ENCODE measurements at regions not wholly inside any gene's neighbourhood (a gene's known extent, or its start where the extent isn't known, plus 50 kb on each side); places are given as distances from the start of the nearest gene placed in this dataset.
"Not testable (repeated sequence)": the region's sequence is repeated elsewhere in the genome, so short reads cannot be mapped to it uniquely, and the experiment has no call there.

DNA sequence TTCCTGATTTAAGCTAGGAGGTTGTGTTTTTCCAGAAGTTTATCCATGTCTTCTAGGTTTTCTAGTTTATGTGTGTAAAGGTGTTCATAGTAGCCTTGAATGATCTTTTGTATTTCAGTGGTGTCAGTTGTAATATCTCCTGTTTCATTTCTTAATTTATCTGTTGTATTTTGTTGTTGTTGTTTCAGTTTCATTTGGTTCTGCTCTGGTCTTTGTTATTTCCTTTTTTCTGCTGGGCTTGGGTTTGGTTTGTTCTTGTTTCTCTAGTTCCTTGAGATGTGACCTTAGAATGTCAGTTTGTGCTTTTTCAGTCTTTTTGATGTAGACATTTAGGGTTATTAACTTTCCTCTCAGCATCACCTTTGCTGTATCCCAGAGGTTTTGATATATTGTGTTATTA, 62.8 kb downstream of the SCP2D1 start:
- not testable (repeated sequence) for DNase-seq

DNA sequence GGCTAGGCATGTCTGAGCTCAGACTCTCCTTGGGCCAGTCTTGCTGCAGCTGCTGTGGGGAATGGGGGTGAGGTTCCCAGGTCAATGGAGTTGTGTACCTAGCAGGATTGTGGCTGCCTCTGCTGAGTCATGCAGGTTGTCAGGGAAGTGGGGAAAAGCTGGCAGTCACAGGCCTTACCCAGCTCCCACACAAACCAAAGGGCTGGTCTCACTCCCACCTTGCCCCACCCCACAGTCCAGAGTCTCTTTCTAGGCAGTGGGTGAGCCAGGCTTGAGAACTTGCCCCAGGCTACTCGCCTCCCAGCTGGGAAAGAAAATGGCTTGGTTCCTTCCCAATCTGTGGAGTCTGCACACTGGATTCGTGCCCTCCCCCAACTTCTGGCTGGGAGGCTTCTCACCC, 65.7 kb downstream of the SCP2D1 start:
- no peak for DNase-seq

DNA sequence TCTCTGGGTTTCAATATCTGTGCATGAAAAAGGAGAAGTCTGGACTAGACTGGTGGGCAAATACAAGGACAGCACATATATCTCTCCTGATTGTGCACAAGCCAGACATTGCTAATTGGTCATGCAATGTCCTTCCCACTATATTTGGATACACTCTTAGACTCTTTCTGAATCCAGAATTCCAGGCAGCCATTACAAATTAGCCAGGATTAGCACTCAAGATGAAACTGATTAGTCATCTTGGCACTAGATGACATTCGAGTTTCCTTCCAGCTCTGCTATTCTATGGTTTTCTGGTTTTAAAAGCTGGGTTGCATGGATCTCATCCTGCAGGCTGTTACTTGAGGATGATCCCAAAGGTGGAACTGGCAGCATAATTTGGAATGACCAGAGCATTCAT, 73.2 kb downstream of the SCP2D1 start:
- no peak for DNase-seq

DNA sequence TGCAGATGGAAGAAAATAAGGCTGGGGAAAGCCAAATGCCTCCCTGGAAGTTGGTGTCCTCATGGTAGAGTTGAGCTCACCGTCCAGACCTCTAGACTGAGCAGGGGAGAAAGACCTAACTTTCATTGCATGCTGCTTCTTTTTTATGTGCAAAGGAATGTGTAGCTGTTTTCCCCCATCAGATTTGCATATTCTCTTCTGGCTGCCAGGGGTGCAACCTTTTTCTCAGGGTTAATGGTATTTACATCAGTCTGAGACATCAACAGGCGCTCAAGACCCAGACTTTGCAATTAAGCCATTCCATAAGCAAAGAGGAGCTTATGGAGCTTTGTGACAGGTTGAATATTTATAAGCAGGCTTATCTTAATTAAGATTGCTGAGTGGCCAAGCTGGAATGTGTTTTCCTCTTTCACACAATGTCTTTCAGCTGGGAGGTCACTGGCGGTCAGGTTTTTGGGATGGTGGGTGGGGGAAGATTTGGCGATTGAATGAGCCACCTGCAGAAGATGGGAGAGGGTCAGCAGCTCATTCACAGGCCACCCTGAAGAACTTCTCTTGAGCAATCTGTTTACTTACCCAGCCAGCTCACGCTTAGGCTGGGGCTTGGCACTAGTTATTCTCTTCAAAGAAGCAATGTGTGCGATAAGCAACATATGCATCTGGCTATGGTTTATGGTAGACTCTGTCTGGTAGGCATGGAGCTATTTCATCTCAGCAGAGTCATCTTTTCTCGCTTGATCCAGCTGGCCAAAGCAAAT, 88.6 kb downstream of the SCP2D1 start:
- no peak for DNase-seq

DNA sequence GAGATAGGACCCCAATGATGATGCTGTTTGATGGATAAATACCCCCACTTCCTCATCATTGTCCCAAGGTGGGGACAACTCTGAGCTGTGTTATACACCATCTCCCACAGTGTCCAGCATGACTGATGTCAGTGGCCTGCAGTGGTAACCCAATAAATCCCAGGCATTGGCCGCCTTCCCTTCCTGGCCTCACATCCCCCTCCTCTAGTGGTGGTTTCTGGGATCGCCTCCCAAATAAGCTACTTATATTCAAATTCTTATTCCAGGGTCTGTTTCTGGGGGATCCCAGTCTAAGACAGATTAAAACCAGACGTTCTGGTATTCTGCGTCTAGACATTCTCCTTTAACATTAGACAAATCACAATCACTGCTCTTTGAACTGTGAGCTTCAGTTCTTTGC, 90.6 kb downstream of the SCP2D1 start:
- DNase-seq, result no peak

DNA sequence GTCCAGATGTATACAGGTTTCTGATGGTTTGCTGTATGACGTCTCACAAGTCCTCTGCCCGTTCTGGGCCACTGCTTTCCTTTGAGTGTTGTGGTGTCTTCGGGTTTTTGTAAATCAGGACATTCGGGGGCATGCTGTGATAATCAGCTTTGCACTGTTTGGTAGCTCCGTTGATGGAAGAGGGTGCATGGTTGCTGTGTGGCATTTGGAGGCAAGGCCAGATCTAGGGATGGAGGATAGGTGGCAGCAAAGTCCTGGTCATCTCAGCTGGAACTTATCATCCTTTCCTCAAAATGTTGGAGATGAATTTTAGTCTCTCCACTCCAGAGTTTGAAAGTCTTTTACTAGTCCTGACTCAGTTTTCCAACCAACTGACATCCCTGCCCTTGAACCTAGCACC, 91.0 kb downstream of the SCP2D1 start:
- no peak for DNase-seq

DNA sequence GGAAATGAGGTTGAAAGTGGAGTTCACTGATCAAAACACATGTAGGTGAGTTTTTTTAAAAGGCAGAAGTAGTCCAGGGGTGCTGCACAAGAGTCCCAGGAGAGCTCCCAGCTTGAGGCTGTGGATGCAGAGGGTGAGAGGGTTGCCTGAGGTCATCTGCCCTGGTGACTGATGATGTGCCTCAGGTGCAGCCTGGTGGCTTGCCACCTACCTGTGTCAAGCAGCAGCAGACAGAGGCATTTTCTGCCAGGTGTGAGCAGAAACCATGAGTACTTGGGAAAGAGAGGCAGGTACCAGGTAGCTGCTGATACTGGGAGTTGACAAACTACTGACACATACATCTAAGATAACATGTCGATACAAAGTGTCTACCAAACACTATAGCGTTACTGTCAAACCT, 92.5 kb downstream of the SCP2D1 start:
- DNase-seq, result no peak

DNA sequence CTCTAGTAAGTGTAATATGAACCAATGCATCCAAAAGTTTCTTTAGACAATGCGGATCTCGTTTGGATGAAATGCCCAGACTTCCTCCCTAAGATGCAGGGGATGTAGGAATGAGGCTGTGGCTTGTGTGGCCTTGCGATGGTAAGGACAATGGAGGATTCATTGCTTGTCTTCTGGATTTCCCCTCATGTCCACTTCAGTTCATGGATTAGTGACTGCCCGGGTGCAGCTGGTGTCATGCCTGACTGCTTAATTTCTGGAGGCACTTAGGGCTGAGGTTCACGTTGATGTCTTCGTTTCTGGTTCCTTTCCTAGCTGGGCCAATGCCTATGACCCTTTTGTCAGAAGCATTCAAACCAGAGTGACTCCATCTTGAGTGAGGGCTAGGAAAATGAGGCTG, 93.8 kb downstream of the SCP2D1 start:
- no peak for DNase-seq

DNA sequence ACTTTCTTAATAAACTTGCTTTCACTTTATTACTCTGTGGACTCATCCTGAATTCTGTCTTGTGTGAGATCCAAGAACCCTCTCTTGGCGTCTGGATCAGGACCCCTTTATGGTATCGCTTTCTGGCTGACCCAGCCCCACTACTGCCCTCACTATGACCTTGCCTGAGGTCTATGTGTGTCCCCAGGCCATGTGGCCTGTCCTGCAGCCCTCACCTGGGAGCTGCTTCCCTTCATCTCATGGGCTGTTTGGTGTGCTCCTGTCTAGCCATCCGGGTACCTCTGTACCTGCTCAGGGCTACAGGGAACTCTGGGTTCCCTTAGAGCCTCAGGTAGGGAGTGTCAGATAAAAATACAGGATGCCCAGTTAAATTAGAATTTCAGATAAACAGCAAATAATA, 94.5 kb downstream of the SCP2D1 start:
- no peak for DNase-seq

DNA sequence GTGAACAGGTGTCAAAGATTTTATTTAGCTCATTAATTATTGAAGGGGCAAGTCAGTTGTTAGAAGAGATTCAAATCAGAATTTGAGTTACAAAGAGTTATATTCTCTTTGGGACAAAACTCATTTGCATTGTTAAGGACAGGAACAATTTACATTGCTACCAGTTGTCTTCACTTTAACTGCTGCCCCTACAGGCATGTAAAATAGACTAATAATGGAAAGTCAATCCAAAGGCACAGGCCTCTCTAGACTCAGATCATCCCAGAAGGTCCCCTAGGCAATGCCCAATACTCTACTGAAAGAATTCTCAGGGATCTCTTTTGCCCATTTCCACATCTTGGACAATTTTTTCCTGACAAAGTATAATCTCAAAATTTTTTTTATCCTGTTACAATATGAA, 95.7 kb downstream of the SCP2D1 start:
- no peak for DNase-seq

DNA sequence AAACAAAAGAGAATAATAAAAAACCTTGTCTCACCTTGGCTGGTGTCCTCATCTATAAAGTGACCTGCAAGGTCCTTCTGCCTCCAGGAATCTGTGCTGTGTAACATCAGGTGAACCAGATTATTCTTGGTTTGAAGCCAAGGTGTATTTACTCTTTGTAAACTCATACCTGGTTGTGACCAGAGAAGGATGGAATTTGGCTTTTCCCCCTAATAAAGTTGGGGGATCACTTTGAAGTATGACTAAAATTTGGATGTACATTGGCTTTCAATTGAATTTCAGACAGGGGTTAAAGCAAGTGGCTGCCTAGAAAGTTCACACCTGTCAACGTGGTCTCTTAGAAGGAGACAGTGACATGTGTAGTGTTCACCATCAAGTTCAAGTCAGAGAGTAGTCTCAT, 100.1 kb downstream of the SCP2D1 start:
- DNase-seq, result no peak

DNA sequence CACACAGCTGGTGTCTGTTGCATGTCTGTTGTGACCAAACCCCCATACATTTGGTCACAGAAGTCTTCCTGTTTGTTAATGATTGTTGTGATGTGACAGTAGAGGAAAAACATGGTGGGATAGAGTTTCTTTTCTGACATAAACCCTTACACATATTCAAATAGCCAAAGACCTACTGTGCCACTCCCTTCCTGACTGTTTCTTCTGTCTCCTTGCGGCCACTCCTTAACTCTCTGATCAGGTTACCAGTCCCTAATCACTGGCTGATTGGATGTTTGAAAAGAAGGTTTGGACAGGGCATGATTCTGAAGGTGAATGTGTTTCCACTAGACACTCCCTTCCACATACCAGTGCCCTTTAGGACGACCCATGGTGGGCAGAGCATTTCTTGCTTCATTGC, 101.2 kb downstream of the SCP2D1 start:
- no peak for DNase-seq

DNA sequence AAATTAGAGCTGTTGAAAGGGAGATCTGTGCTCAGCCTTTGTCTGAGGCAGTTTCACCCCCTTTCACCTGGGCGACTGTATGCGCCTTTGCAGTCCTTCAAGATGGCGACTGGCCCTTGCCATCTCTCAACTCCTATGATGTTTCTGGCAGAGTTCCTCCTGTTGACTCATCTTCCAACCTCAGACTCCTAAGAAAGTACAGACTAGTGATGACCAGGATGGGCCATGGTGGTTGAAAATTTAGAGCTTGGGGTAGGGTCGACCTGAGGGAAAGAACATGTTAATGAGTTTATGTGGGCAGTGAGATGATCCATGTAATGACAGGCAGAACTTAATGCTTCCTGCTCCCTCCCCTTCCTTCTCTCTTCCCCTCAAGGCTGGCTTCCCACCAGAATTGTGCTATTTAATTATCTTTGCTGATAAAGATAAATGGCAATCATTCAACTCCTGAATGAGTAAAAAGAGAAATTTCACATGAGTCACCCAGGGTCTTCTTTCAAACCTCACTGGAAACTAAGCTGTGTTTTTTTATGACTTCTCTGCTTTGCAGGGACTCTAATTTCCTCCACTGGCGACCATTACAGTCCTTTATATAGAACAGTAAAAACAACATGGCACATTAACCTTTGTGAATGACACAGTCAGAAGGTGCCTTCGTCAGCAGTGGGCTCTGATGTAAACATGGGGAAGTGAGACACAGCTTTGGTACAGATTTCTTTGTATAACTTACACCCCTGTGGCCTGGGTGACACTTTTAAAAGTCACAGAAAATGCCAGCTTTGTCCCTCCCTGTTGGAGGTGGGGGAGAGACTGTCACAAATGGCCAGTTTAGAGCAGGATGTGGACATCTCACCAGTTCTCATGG, 103.5 kb downstream of the SCP2D1 start:
- DNase-seq, result no peak

DNA sequence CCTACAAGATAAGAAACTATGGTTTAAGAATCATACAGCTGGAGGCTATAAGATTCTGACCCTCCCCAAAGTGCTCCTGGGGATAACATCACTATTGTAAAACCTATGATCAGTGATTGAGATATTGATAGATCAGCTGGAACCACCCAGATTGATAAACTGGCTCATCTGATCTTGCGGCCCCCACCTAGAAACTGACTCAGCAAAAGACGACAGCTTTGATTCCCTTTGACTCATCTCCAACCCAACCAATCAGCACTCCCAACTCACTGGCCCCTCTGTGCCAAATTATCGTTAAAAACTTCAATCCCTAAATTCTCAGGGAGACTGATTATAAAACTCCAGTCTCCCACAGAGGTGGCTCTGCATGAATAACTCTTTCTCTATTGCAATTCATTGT, 106.4 kb downstream of the SCP2D1 start:
- no peak for DNase-seq

DNA sequence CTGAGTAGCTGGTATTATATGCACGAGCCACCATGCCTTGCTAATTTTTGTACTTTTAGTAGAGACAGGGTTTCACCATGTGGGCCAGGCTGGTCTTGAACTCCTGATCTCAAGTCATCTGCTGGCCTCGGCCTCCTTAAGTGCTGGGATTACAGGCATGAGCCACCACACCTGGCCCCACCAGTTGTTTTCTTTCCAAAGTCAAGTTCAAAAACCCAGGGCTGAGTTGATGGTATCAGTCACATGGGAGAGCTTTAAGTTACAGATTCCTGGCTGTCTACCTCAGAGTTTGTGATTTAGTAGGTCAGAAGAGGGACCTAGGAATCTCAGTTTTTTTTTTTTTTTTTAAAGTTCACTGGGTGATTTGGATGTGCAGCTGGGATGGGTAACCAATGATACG, 107.7 kb downstream of the SCP2D1 start:
- DNase-seq, result no peak

DNA sequence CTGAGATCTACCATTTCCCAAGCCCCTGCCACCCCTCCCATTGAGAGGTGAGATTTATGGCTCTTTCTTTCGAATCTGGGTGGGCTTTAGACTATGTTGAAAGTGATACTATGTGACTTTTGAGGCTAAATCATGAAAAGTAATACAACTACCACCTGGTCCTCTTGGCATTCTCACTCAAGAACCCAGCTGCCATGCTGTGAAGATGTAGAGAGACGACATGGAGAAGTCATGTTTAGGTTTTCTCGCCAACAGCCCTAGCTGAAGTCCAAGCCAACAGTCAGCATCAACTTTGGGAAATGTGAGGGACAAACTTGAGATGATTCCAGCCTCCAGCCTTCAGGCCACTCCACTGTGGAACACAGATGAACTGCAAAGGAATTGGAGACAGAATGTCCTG, 108.7 kb downstream of the SCP2D1 start:
- DNase-seq, result no peak

DNA sequence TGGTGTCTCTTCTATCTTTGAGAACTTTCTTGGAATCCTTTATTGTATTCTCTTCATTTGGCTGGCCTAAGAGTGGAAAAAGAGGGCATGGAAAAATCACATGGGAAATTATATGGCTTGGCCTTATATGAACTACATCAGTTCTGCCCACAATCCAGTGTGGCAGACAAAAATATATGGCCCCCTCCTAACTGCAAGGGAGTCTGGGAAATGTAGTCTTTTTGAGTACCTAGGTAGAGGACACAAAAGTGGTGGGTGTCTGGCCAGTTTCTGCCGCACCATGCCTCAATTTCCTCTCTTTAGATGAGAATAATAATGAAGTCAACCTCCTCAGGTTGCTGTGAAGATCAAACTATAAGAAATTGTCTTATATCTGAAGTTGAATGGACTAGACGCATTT, 109.3 kb downstream of the SCP2D1 start:
- DNase-seq, result no peak

DNA sequence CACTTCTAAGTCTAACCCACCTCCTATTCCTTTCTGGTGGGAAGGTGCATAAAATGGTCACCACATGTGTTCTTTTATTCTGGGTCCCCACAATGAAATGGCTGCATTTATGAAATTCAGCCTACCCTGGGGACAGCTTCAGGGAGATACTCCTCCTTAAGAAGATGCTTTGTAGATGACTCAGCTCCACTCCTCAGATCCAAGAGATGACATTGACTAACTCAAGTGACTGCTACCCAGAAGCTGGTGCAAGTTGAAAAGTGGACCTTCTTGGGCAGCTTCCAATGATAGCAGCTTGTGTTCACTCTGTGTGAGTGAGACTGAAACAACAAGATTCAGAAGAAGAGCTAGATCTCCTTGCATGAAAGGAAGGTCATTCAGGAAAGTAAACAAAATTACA, 113.4 kb downstream of the SCP2D1 start:
- DNase-seq, result no peak

DNA sequence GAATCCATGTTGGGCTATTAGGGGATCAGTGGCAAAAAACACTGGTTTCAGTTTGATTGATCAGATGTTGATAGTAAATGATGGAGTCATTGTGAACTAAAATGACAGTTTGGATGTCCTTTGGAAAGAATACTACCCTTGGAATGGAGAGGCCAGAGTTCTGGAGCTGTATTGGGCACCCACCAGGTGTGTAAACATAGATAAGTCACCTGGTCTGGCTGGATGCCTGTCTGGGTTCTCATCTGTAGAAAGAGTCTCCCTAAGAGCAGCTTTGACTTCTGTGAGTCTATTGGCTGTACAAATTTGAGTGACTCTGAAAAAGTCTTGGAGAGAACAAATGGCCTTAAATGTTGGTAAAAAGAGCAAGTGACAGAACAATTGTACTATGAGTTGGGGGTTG, 115.0 kb downstream of the SCP2D1 start:
- no peak for DNase-seq

DNA sequence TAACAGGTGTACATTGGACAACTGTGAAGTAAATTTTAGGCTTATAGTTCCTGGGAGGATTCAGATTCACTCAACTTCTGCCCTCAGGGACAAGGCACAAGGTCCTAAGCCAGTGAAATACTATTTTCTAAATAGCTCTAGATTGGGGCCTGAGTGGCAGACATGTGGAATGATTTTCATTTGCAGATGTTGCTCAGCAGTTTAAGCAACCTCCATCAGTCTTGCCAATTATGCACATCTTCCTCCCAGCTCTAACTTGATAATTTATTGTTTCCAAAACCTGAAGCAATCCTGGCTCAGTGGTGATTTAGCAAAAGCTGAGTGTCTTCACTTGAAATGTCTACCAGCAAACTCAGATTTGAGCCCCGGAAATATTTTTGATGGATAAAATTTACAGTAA, 116.2 kb downstream of the SCP2D1 start:
- DNase-seq, result no peak

DNA sequence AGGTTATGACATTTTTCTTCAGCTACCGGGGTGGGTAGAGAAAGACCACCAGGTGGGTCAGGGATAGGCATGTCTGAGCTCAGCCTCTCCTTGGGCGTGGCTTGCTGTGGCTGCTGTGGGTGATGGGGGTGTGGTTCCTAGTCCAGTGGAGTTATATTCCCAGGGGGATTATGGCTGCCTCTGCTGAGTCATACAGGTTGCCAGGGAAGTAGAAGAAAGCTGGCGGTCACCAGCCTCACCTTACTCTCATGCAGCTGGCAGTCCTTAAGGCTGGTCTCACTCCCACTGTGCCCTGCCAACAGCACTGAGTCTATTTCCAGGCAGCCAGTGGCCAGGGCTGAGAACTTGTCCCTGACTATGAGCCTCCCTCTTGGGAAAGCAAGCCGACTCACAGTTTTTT, 130.0 kb downstream of the SCP2D1 start:
- DNase-seq, result no peak

DNA sequence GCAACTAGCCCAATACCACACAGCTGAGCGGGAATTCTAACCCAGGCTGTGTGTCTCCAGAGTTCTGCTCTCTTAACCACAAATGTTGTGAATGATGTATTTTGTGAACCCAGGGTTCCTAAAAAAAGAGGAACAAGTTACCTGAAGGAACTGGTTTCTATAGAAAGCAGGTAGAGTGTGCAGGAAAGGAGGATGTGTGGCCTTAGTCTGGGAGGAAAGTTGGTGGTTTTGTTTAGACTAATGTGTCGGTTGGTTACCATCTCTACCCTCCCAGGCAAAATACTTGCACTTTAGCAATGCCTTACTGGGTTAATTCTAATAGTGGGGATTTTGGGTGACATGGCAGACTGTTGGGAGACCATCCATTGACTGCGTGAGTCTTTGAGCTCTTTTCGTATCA, 143.3 kb downstream of the SCP2D1 start:
- no peak for DNase-seq

DNA sequence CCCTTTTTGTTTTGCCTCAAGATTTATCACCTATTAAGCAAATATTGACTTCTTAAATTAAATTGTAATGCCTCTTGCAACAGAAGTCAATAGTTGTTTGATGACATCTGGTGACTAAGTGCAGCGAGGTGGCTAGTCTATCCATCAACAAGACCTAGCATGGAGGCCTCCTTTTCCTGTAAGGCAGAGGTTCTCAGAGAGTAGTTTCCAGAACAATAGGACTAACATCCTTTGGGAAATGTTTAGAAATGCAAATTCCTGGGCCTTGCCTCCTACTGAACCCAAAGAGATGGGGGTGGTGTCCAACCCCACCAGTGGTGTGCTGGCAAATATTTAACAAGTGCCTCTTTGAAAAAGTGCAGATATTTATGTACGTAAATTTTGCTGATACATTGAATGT, 143.7 kb downstream of the SCP2D1 start:
- no peak for DNase-seq

DNA sequence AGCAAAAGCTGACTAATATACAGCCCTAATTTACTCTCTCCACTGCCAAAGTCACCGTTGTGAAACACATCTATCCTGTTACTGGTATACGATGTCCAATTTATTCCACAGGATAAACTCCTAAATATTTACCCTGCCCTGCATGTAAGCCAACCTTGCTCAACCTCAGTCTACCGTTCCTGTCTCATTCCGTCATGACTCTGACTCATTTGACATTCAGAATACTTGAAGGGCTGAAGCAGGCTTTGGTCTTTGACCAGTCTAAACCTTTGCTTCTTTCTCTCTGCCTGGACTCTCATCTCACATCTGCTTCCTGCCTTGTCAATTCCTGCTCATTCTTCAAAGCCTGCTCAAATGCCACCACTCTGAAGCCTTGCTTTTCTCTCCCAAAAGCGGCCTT, 157.5 kb downstream of the SCP2D1 start:
- DNase-seq, result no peak

DNA sequence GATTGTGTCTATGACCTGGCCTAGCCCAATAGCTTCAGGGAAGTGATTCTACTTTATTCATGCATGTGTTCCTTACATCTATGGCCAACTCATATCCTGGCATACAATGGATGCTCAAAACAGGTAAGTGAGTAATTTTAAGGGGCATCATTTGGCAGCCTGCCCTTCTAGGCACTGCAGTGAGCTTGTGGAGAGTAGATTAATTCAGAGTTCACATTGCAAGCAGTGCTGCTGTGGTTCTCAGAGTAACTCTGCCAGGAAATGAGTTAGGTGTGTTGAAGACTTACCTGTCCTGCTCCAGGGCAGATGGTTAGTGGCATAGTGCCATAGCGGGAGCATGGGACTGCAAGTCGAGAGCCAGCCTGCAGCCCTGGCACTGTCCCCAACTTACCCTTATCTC, 158.0 kb downstream of the SCP2D1 start:
- DNase-seq, result no peak

Measured in NCI-H146 (cell line).